ENCODE measurements at regions not wholly inside any gene's neighbourhood (a gene's known extent, or its start where the extent isn't known, plus 50 kb on each side); places are given as distances from the start of the nearest gene placed in this dataset.

DNA sequence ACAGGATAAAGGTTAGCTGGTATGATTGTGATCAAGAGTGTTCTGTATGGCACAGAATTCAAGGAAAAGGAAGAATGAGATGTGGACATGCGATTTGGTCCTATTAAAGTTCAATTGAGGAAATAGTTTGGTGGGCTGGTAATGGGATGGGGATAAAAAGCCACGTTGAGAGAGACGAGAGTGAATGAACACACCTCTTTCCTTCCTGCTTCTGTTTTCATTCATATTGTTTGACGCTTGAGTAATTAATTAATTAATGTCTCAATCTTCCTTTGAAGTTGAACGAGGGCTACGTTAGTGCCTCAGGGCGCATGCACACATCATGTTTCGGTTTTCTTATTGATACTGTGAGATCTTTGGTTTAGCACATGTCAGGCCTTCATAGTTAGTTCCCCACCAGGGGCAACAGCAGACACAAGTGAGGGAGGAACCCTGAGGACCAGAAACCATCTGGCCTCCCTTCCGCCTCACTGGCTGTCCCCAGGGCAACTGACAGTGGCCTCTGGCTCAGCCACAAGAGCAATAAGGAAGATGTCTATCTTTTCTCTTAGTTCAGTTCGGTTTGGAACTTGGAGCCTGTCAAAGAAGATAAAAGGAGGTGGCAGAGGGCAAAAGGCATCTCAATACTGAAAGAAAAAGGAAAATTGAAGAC lies 116.0 kb downstream of the LIPG start:
- H3K27me3 ChIP-seq (ENCODE audit: control insufficient read depth, insufficient read depth, low read length) = no peaks in the 10 kb centered on the region
- H3K9ac ChIP-seq (ENCODE audit: low read length) = no peak overlapping the region
- no peaks in the 10 kb centered on the region for H3K4me1 ChIP-seq (ENCODE audit: control insufficient read depth, insufficient read depth, low read length)
- no peak overlapping the region for H3K27ac ChIP-seq (ENCODE audit: low read depth, low read length)
- H3K9me3 ChIP-seq (ENCODE audit: control insufficient read depth, insufficient read depth, low read depth, low read length) = no peaks in the 10 kb centered on the region
- no peak overlapping the region for H3K4me3 ChIP-seq (ENCODE audit: low read depth, low read length)
- H3K36me3 ChIP-seq (ENCODE audit: control insufficient read depth, insufficient read depth, low read length) = no peaks in the 10 kb centered on the region

GRCh38 chr18:49677081-49677480 lies 115.2 kb downstream of the LIPG start:
- H3K4me1 ChIP-seq (ENCODE audit: control insufficient read depth, insufficient read depth, low read length) = no peaks in the 10 kb centered on the region
- no peak overlapping the region for H3K27ac ChIP-seq (ENCODE audit: low read depth, low read length)
- H3K9me3 ChIP-seq (ENCODE audit: control insufficient read depth, insufficient read depth, low read depth, low read length) = no peaks in the 10 kb centered on the region
- H3K27me3 ChIP-seq (ENCODE audit: control insufficient read depth, insufficient read depth, low read length) = no peaks in the 10 kb centered on the region
- no peak overlapping the region for H3K4me3 ChIP-seq (ENCODE audit: low read depth, low read length)
- no peak overlapping the region for H3K9ac ChIP-seq (ENCODE audit: low read length)
- H3K36me3 ChIP-seq (ENCODE audit: control insufficient read depth, insufficient read depth, low read length) = no peaks in the 10 kb centered on the region

DNA sequence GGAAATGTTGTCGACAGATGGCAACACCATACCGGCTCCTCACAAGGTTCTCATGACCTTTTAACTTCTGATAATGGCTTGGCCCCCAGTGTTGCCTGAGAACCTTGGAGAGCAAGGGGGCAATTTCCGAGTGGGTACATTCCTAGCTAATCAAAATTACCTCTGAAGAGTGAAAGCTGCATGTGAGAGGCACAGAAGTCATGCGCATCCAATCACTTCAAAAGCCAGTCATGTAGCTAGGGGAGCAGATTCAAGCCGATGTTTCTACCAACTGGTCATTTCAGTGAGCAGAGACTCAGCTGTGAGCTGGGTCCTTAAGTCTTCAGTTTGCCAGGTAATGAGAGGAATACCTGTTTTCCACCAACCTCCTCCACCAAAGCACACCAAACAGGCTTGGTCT lies 111.4 kb downstream of the LIPG start:
- Histone ChIP-seq H3K9me3 (ENCODE audit: control insufficient read depth, insufficient read depth, low read depth, low read length) (no peaks in the 10 kb centered on the region), H3K4me3 (ENCODE audit: low read depth, low read length) (no peak overlapping the region), H3K4me1 (ENCODE audit: control insufficient read depth, insufficient read depth, low read length) (peaks cover 6% of the 10 kb centered on the region; the same call in 1 of the 2 replicates), H3K9ac (ENCODE audit: low read length) (no peak overlapping the region), H3K36me3 (ENCODE audit: control insufficient read depth, insufficient read depth, low read length) (no peaks in the 10 kb centered on the region), H3K27me3 (ENCODE audit: control insufficient read depth, insufficient read depth, low read length) (no peaks in the 10 kb centered on the region), H3K27ac (ENCODE audit: low read depth, low read length) (no peak overlapping the region)

DNA sequence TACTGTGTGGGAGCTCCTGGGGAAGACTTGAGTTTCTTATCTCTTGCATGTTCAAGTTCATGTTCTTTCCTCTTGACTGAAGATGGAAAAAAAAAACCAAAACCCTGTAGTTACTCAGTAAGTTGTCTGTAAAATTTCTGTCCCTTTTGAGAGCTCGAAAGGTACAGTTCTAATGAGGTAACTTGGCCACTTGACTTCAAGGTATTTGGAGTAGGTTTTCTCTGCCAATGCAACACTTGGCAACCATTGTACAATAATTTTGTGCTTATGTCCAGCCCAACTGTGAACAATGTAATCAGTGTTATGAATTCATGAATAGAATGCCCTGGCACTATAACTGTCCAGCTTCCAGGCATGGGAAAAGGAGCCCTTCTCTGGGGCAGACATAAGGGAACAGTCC lies 111.0 kb downstream of the LIPG start:
- no peak overlapping the region for H3K4me3 ChIP-seq (ENCODE audit: low read depth, low read length)
- no peaks in the 10 kb centered on the region for H3K9me3 ChIP-seq (ENCODE audit: control insufficient read depth, insufficient read depth, low read depth, low read length)
- H3K27ac ChIP-seq (ENCODE audit: low read depth, low read length) = no peak overlapping the region

DNA sequence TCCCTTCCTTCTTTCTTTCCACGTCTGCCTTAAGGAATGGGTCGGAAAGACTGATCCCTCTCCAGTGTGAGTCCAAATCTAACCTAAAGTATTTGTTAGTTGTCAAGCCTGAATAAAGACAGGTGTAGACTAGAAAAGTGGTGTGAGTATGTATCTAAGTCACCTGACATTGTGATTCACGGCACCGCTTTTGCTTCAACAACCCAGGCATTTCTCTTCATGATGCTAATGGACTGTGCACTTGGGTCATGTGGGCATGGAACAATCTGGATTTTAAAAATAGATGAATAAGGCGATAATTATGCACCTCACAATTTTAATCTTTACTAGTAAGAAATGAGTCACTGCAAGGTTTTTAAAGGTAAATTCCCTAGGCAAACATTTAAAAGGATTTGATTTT lies 107.5 kb downstream of the LIPG start:
- Histone ChIP-seq H3K9ac (ENCODE audit: low read length) (no peak overlapping the region), H3K36me3 (ENCODE audit: control insufficient read depth, insufficient read depth, low read length) (no peaks in the 10 kb centered on the region), H3K4me1 (ENCODE audit: control insufficient read depth, insufficient read depth, low read length) (peaks cover 7% of the 10 kb centered on the region), H3K27me3 (ENCODE audit: control insufficient read depth, insufficient read depth, low read length) (no peaks in the 10 kb centered on the region), H3K4me3 (ENCODE audit: low read depth, low read length) (no peak overlapping the region), H3K27ac (ENCODE audit: low read depth, low read length) (no peak overlapping the region), H3K9me3 (ENCODE audit: control insufficient read depth, insufficient read depth, low read depth, low read length) (no peaks in the 10 kb centered on the region)

More for the DNA sequence above, 111.0 kb downstream of the LIPG start:
- Histone ChIP-seq H3K27me3 (ENCODE audit: control insufficient read depth, insufficient read depth, low read length) (no peaks in the 10 kb centered on the region), H3K36me3 (ENCODE audit: control insufficient read depth, insufficient read depth, low read length) (no peaks in the 10 kb centered on the region), H3K4me1 (ENCODE audit: control insufficient read depth, insufficient read depth, low read length) (peaks cover 6% of the 10 kb centered on the region; the same call in 1 of the 2 replicates), H3K9ac (ENCODE audit: low read length) (no peak overlapping the region)

GRCh38 chr18:49668574-49669275 lies 106.9 kb downstream of the LIPG start:
- H3K27me3 ChIP-seq (ENCODE audit: control insufficient read depth, insufficient read depth, low read length) = no peaks in the 10 kb centered on the region
- H3K9ac ChIP-seq (ENCODE audit: low read length) = no peak overlapping the region
- H3K27ac ChIP-seq (ENCODE audit: low read depth, low read length) = no peak overlapping the region
- H3K4me1 ChIP-seq (ENCODE audit: control insufficient read depth, insufficient read depth, low read length) = peaks cover 14% of the 10 kb centered on the region
- H3K9me3 ChIP-seq (ENCODE audit: control insufficient read depth, insufficient read depth, low read depth, low read length) = no peaks in the 10 kb centered on the region
- H3K4me3 ChIP-seq (ENCODE audit: low read depth, low read length) = no peak overlapping the region
- no peaks in the 10 kb centered on the region for H3K36me3 ChIP-seq (ENCODE audit: control insufficient read depth, insufficient read depth, low read length)

DNA sequence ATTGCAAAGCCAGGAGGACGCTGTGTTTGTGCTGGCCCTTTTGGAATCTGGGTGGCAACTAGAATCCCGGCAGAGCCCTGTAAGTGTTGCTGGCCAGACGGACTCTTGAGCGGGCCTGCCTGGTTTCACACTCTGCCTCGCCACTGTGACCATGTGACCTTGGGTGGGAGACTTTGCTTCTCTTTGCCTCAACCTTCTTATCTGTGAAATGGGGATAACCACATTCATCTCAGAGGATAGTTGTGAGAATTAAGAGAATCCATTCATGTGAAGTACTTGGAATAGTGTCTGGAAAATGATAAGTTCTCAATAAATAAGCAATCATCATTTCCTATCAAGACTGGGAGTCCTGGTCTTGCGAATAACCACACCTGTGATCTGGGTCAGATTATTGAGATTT lies 105.6 kb downstream of the LIPG start:
- Histone ChIP-seq H3K27me3 (ENCODE audit: control insufficient read depth, insufficient read depth, low read length) (no peaks in the 10 kb centered on the region), H3K4me3 (ENCODE audit: low read depth, low read length) (no peak overlapping the region), H3K36me3 (ENCODE audit: control insufficient read depth, insufficient read depth, low read length) (no peaks in the 10 kb centered on the region), H3K4me1 (ENCODE audit: control insufficient read depth, insufficient read depth, low read length) (peaks cover 16% of the 10 kb centered on the region), H3K27ac (ENCODE audit: low read depth, low read length) (no peak overlapping the region), H3K9ac (ENCODE audit: low read length) (no peak overlapping the region), H3K9me3 (ENCODE audit: control insufficient read depth, insufficient read depth, low read depth, low read length) (no peaks in the 10 kb centered on the region)

GRCh38 chr18:49666045-49666775 lies 104.4 kb downstream of the LIPG start:
- no peak overlapping the region for H3K9ac ChIP-seq (ENCODE audit: low read length)
- H3K27ac ChIP-seq (ENCODE audit: low read depth, low read length) = no peak overlapping the region
- no peaks in the 10 kb centered on the region for H3K36me3 ChIP-seq (ENCODE audit: control insufficient read depth, insufficient read depth, low read length)
- no peaks in the 10 kb centered on the region for H3K9me3 ChIP-seq (ENCODE audit: control insufficient read depth, insufficient read depth, low read depth, low read length)
- H3K27me3 ChIP-seq (ENCODE audit: control insufficient read depth, insufficient read depth, low read length) = no peaks in the 10 kb centered on the region
- H3K4me3 ChIP-seq (ENCODE audit: low read depth, low read length) = no peak overlapping the region
- peaks cover 16% of the 10 kb centered on the region for H3K4me1 ChIP-seq (ENCODE audit: control insufficient read depth, insufficient read depth, low read length)

- Histone ChIP-seq H3K4me3 (ENCODE audit: low read depth, low read length) (no peak overlapping the region), H3K27me3 (ENCODE audit: control insufficient read depth, insufficient read depth, low read length) (no peaks in the 10 kb centered on the region), H3K36me3 (ENCODE audit: control insufficient read depth, insufficient read depth, low read length) (no peaks in the 10 kb centered on the region), H3K27ac (ENCODE audit: low read depth, low read length) (no peak overlapping the region; the same call in 1 of the 2 replicates), H3K9ac (ENCODE audit: low read length) (no peak overlapping the region), H3K4me1 (ENCODE audit: control insufficient read depth, insufficient read depth, low read length) (peaks cover 23% of the 10 kb centered on the region), H3K9me3 (ENCODE audit: control insufficient read depth, insufficient read depth, low read depth, low read length) (no peaks in the 10 kb centered on the region)
Observed at GRCh38 chr18:49663899-49664890, 102.3 kb downstream of the LIPG start.

DNA sequence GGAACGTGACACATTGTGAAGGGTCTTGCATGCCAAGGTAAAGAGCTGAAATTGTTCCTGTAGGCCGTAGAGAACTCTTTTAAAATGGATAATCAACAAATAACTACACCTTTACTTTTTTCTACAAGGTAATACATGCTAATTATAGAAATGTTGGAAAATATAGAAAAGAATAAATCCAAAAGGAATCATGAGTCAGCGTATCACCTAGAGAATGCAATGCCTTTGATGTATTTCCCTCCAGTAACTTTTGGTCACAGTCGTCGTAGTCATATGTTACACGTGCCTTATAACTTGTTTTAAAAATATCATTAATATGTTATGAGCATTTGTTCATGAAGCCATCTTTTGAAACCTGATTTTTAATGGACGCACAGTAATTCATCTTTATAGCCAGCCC lies 100.6 kb downstream of the LIPG start:
- H3K9me3 ChIP-seq (ENCODE audit: control insufficient read depth, insufficient read depth, low read depth, low read length) = no peaks in the 10 kb centered on the region
- no peak overlapping the region for H3K27ac ChIP-seq (ENCODE audit: low read depth, low read length)
- H3K4me1 ChIP-seq (ENCODE audit: control insufficient read depth, insufficient read depth, low read length) = peaks cover 29% of the 10 kb centered on the region
- H3K27me3 ChIP-seq (ENCODE audit: control insufficient read depth, insufficient read depth, low read length) = no peaks in the 10 kb centered on the region
- H3K4me3 ChIP-seq (ENCODE audit: low read depth, low read length) = no peak overlapping the region
- H3K9ac ChIP-seq (ENCODE audit: low read length) = no peak overlapping the region
- H3K36me3 ChIP-seq (ENCODE audit: control insufficient read depth, insufficient read depth, low read length) = no peaks in the 10 kb centered on the region
